GM18870 (cell line): ENCODE measurements at regions not wholly inside any gene's neighbourhood (a gene's known extent, or its start where the extent isn't known, plus 50 kb on each side); places are given as distances from the start of the nearest gene placed in this dataset.

ENCODE experiments used
- ATAC-seq: cut with Tn5 transposase; IDR thresholded peaks from one replicate; pipeline ENCODE4 v1.9.1; 2021; ENCODE audit warnings: moderate library complexity; ENCODE audit not compliant: unreplicated experiment

- no peak for ATAC-seq
Measured at GRCh38 chr4:30930276-30930675, 210.1 kb downstream of the PCDH7 start.

GRCh38 chr4:30932581-30932980 is 212.4 kb downstream of the PCDH7 start:
- ATAC-seq: no peak

GRCh38 chr4:30939069-30939468 is 218.9 kb downstream of the PCDH7 start:
- no peak for ATAC-seq

- no peak for ATAC-seq
Measured at GRCh38 chr4:30939684-30940083, 219.5 kb downstream of the PCDH7 start.

- ATAC-seq: no peak
Measured at GRCh38 chr4:30941641-30942040, 221.5 kb downstream of the PCDH7 start.

- ATAC-seq: no peak
Measured at GRCh38 chr4:30943356-30943755, 223.2 kb downstream of the PCDH7 start.

- no peak for ATAC-seq
Measured at GRCh38 chr4:30945586-30945985, 225.4 kb downstream of the PCDH7 start.

GRCh38 chr4:30946288-30946687 is 226.1 kb downstream of the PCDH7 start:
- no peak for ATAC-seq

- no peak for ATAC-seq
Measured at GRCh38 chr4:30948653-30949052, 228.5 kb downstream of the PCDH7 start.

- ATAC-seq: no peak
Measured at GRCh38 chr4:30950737-30951136, 230.6 kb downstream of the PCDH7 start.

GRCh38 chr4:30952526-30953219 is 232.5 kb downstream of the PCDH7 start:
- ATAC-seq: no peak

- ATAC-seq: no peak
Measured at GRCh38 chr4:30953799-30954198, 233.6 kb downstream of the PCDH7 start.

- no peak for ATAC-seq
Measured at GRCh38 chr4:30956916-30957315, 236.7 kb downstream of the PCDH7 start.

- no peak for ATAC-seq
Measured at GRCh38 chr4:30957706-30958105, 237.5 kb downstream of the PCDH7 start.

- no peak for ATAC-seq
Measured at GRCh38 chr4:30959781-30960485, 239.8 kb downstream of the PCDH7 start.

GRCh38 chr4:30962939-30963338 is 242.8 kb downstream of the PCDH7 start:
- no peak for ATAC-seq

- no peak for ATAC-seq
Measured at GRCh38 chr4:30968926-30969325, 248.8 kb downstream of the PCDH7 start.

- no peak for ATAC-seq
Measured at GRCh38 chr4:30972542-30972941, 252.4 kb downstream of the PCDH7 start.

GRCh38 chr4:30973993-30974392 is 253.8 kb downstream of the PCDH7 start:
- ATAC-seq: no peak

GRCh38 chr4:30979402-30979801 is 259.2 kb downstream of the PCDH7 start:
- ATAC-seq: no peak

GRCh38 chr4:30989508-30989907 is 269.3 kb downstream of the PCDH7 start:
- ATAC-seq: no peak

- ATAC-seq: no peak
Measured at GRCh38 chr4:30996841-30997240, 276.7 kb downstream of the PCDH7 start.

GRCh38 chr4:31005037-31005436 is 284.9 kb downstream of the PCDH7 start:
- no peak for ATAC-seq
